A549 (cell line): ENCODE measurements at regions not wholly inside any gene's neighbourhood (a gene's known extent, or its start where the extent isn't known, plus 50 kb on each side); places are given as distances from the start of the nearest gene placed in this dataset.

ENCODE experiments used
- CBX2 ChIP-seq: fragments of 200-600 bp; sonication (generic); IDR thresholded peaks from 2 replicates; pipeline ENCODE4 v1.6.1; 2016; ENCODE audit warnings: low read depth, mild to moderate bottlenecking, borderline replicate concordance
- FOXS1 ChIP-seq: fragments of 250-450 bp; sonication (Bioruptor Pico); IDR thresholded peaks from 2 replicates; pipeline ENCODE4 v1.5.0; 2020; ENCODE audit warnings: mild to moderate bottlenecking, moderate library complexity
- NFE2L2 ChIP-seq: fragments of 150-350 bp; conservative IDR thresholded peaks from 2 replicates; pipeline ENCODE4 v1.6.1; 2014; ENCODE audit warnings: low read length
- NPAS2 ChIP-seq: fragments of 250-450 bp; sonication (Bioruptor Pico); IDR thresholded peaks from 2 replicates; pipeline ENCODE4 v1.8.0; 2022; ENCODE audit warnings: mild to moderate bottlenecking, moderate library complexity, borderline replicate concordance
- POLR2A ChIP-seq: IDR thresholded peaks from 2 replicates; pipeline ENCODE4 v1.6.1; 2012; ENCODE audit warnings: mild to moderate bottlenecking, low read length
- RAD21 ChIP-seq, 2 experiments: fragments of >200 bp in 1 of 2; sonication (Bioruptor Twin) in 1 of 2; formaldehyde crosslinking in 1 of 2; IDR thresholded peaks in 1 of 2; conservative IDR thresholded peaks in 1 of 2; 2 replicates in 1 of 2; 3 replicates in 1 of 2; pipeline ENCODE4 v1.6.1; 2012 to 2018; ENCODE audit warnings: inconsistent platforms in 1 of 2
- RFX5 ChIP-seq: fragments of 450-650 bp; IDR thresholded peaks from 2 replicates; pipeline ENCODE4 v1.7.1; 2014; ENCODE audit warnings: antibody characterized with exemption, mild to moderate bottlenecking, moderate library complexity
- SREBF2 ChIP-seq: fragments of 450-650 bp; IDR thresholded peaks from 2 replicates; pipeline ENCODE4 v1.6.1; 2014; ENCODE audit warnings: mild to moderate bottlenecking, moderate library complexity
- ZSCAN20 ChIP-seq: fragments of 250-450 bp; sonication (Bioruptor Pico); IDR thresholded peaks from 2 replicates; pipeline ENCODE4 v1.8.0; 2022; ENCODE audit warnings: mild to moderate bottlenecking, moderate library complexity
- TF ChIP-seq, protein P1 (sequence below): fragments of >200 bp; sonication (Bioruptor Twin); formaldehyde crosslinking; IDR thresholded peaks from 3 replicates; pipeline ENCODE4 v1.5.1; 2016
- TF ChIP-seq, protein P2 (sequence below): fragments of 200-600 bp; sonication (generic); IDR thresholded peaks from 2 replicates; pipeline ENCODE4 v1.6.1; 2016; ENCODE audit warnings: antibody characterized with exemption, mild to moderate bottlenecking, moderate library complexity
- TF ChIP-seq, protein P3 (sequence below): IDR thresholded peaks from 2 replicates; pipeline ENCODE4 v1.6.1; 2012

DNA sequence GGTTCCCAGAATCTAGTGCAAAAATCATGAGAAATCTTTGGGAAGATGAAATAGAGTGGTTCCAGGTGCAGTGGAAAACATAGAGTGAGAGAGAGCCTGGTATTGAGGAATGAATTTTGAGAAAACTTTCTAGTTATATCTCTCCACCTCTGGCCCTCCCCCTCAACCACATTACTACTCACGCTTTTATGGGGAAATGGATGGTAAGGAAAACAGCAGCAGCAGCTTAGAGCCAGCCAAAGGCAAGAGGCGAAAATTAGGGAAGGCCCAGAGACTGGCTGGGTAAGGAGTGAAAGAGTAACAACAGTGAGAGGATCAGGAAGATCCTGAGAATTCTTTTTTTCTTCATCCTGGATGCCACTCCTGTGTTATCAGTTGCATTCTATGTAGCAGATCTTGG lies 187.9 kb upstream of the ECI2 start:
- TF ChIP-seq, protein P1, sequence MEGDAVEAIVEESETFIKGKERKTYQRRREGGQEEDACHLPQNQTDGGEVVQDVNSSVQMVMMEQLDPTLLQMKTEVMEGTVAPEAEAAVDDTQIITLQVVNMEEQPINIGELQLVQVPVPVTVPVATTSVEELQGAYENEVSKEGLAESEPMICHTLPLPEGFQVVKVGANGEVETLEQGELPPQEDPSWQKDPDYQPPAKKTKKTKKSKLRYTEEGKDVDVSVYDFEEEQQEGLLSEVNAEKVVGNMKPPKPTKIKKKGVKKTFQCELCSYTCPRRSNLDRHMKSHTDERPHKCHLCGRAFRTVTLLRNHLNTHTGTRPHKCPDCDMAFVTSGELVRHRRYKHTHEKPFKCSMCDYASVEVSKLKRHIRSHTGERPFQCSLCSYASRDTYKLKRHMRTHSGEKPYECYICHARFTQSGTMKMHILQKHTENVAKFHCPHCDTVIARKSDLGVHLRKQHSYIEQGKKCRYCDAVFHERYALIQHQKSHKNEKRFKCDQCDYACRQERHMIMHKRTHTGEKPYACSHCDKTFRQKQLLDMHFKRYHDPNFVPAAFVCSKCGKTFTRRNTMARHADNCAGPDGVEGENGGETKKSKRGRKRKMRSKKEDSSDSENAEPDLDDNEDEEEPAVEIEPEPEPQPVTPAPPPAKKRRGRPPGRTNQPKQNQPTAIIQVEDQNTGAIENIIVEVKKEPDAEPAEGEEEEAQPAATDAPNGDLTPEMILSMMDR, result no peak
- TF ChIP-seq POLR2A (no peak), RFX5 (no peak), RAD21 (conservative IDR thresholded peaks at IDR 0.05 in 1 of 2, IDR thresholded peaks at IDR 0.05 in 1 of 2) (no peak), ZSCAN20 (CRISPR knock-in tag) (no peak), NPAS2 (no peak), CBX2 (no peak), NFE2L2 (no peak), SREBF2 (no peak), FOXS1 (no peak)
- TF ChIP-seq, protein P2, sequence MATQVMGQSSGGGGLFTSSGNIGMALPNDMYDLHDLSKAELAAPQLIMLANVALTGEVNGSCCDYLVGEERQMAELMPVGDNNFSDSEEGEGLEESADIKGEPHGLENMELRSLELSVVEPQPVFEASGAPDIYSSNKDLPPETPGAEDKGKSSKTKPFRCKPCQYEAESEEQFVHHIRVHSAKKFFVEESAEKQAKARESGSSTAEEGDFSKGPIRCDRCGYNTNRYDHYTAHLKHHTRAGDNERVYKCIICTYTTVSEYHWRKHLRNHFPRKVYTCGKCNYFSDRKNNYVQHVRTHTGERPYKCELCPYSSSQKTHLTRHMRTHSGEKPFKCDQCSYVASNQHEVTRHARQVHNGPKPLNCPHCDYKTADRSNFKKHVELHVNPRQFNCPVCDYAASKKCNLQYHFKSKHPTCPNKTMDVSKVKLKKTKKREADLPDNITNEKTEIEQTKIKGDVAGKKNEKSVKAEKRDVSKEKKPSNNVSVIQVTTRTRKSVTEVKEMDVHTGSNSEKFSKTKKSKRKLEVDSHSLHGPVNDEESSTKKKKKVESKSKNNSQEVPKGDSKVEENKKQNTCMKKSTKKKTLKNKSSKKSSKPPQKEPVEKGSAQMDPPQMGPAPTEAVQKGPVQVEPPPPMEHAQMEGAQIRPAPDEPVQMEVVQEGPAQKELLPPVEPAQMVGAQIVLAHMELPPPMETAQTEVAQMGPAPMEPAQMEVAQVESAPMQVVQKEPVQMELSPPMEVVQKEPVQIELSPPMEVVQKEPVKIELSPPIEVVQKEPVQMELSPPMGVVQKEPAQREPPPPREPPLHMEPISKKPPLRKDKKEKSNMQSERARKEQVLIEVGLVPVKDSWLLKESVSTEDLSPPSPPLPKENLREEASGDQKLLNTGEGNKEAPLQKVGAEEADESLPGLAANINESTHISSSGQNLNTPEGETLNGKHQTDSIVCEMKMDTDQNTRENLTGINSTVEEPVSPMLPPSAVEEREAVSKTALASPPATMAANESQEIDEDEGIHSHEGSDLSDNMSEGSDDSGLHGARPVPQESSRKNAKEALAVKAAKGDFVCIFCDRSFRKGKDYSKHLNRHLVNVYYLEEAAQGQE, result no peak
- TF ChIP-seq, protein P3, sequence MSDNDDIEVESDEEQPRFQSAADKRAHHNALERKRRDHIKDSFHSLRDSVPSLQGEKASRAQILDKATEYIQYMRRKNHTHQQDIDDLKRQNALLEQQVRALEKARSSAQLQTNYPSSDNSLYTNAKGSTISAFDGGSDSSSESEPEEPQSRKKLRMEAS, result no peak
